ENCODE measurements at regions not wholly inside any gene's neighbourhood (a gene's known extent, or its start where the extent isn't known, plus 50 kb on each side); places are given as distances from the start of the nearest gene placed in this dataset.

- Histone ChIP-seq H3K27ac (no peak overlapping the region), H3K4me3 (no peak overlapping the region)
Measured at GRCh38 chr11:97309291-97309690, 919.5 kb downstream of the JRKL start.

GRCh38 chr11:97325693-97326092, 935.9 kb downstream of the JRKL start:
- Histone ChIP-seq H3K27ac (no peak overlapping the region), H3K4me3 (no peak overlapping the region)

- Histone ChIP-seq H3K27ac (no peak overlapping the region), H3K4me3 (no peak overlapping the region)
Measured at GRCh38 chr11:97332271-97332670, 942.5 kb downstream of the JRKL start.

GRCh38 chr11:97336064-97336463, 946.3 kb downstream of the JRKL start:
- no peak overlapping the region for H3K4me3 ChIP-seq
- H3K27ac ChIP-seq: no peak overlapping the region

- Histone ChIP-seq H3K27ac (no peak overlapping the region), H3K4me3 (no peak overlapping the region)
Measured at GRCh38 chr11:97345032-97345431, 955.2 kb downstream of the JRKL start.

- H3K27ac ChIP-seq: no peak overlapping the region
- H3K4me3 ChIP-seq: no peak overlapping the region
Measured at GRCh38 chr11:97349201-97349600, 959.4 kb downstream of the JRKL start.

- Histone ChIP-seq H3K4me3 (no peak overlapping the region), H3K27ac (no peak overlapping the region)
Measured at GRCh38 chr11:97351939-97352338, 962.1 kb downstream of the JRKL start.

GRCh38 chr11:97354026-97354425, 964.2 kb downstream of the JRKL start:
- H3K4me3 ChIP-seq: no peak overlapping the region
- no peak overlapping the region for H3K27ac ChIP-seq

GRCh38 chr11:97354576-97354975, 964.8 kb downstream of the JRKL start:
- H3K4me3 ChIP-seq: no peak overlapping the region
- H3K27ac ChIP-seq: no peak overlapping the region

GRCh38 chr11:97355230-97355629, 965.4 kb downstream of the JRKL start:
- Histone ChIP-seq H3K27ac (no peak overlapping the region), H3K4me3 (no peak overlapping the region)

- no peak overlapping the region for H3K4me3 ChIP-seq
- no peak overlapping the region for H3K27ac ChIP-seq
Measured at GRCh38 chr11:97356144-97356543, 966.3 kb downstream of the JRKL start.

GRCh38 chr11:97359016-97359415, 969.2 kb downstream of the JRKL start:
- Histone ChIP-seq H3K4me3 (no peak overlapping the region), H3K27ac (no peak overlapping the region)

GRCh38 chr11:97361812-97362378, 972.1 kb downstream of the JRKL start:
- Histone ChIP-seq H3K27ac (no peak overlapping the region), H3K4me3 (no peak overlapping the region)

GRCh38 chr11:97363331-97363730, 973.5 kb downstream of the JRKL start:
- no peak overlapping the region for H3K4me3 ChIP-seq
- no peak overlapping the region for H3K27ac ChIP-seq

- H3K4me3 ChIP-seq: no peak overlapping the region
- no peak overlapping the region for H3K27ac ChIP-seq
Measured at GRCh38 chr11:97364047-97364446, 974.2 kb downstream of the JRKL start.

GRCh38 chr11:97367406-97368083, 977.7 kb downstream of the JRKL start:
- Histone ChIP-seq H3K4me3 (no peak overlapping the region), H3K27ac (no peak overlapping the region)

- no peak overlapping the region for H3K27ac ChIP-seq
Measured at GRCh38 chr11:97389270-97389669, 999.5 kb downstream of the JRKL start.

GRCh38 chr11:97398246-97398645, 1008.4 kb downstream of the JRKL start:
- no peak overlapping the region for H3K27ac ChIP-seq

More at GRCh38 chr11:97389270-97389669, 999.5 kb downstream of the JRKL start:
- no peak overlapping the region for H3K4me3 ChIP-seq

GRCh38 chr11:97409141-97409540, 1019.3 kb downstream of the JRKL start:
- H3K27ac ChIP-seq: no peak overlapping the region
- H3K4me3 ChIP-seq: no peak overlapping the region

More at GRCh38 chr11:97398246-97398645, 1008.4 kb downstream of the JRKL start:
- no peak overlapping the region for H3K4me3 ChIP-seq

GRCh38 chr11:97414801-97415200, 1025.0 kb downstream of the JRKL start:
- no peak overlapping the region for H3K27ac ChIP-seq
- no peak overlapping the region for H3K4me3 ChIP-seq

- Histone ChIP-seq H3K27ac (no peak overlapping the region), H3K4me3 (no peak overlapping the region)
Measured at GRCh38 chr11:97419729-97420128, 1029.9 kb downstream of the JRKL start.
